ENCODE measurements at regions not wholly inside any gene's neighbourhood (a gene's known extent, or its start where the extent isn't known, plus 50 kb on each side); places are given as distances from the start of the nearest gene placed in this dataset.

DNA sequence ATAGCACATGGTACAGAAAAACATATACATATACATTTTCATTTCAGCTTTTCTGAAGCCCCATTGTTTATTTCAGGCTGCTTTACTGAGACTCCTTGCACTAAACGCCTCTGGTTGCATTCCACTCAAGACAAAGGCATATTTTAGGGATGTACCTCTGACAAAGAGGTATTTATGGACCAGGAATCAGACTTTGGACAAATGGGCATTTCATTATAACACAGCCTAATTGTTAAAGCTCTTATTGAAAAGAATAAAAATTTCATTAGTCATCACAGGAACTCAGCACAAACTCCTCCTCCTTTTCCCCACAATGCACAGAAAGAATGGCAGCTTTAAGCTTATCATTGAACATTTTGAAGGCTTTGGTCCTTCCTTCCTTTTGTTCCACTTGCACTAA is 62.9 kb upstream of the UGT8 start:
- no peaks in the 10 kb centered on the region for H3K36me3 ChIP-seq (ENCODE audit: insufficient read depth, low read length)
- intact Hi-C loops (cut with DNase I, micrococcal nuclease) = no loop called here
- Mint-ChIP-seq H3K4me1 (ENCODE audit: low read depth) (no peaks in the 10 kb centered on the region), H3K27me3 (no peaks in the 10 kb centered on the region), H3K27ac (no peak overlapping the region), H3K9me3 (no peaks in the 10 kb centered on the region), H3K4me3 (no peak overlapping the region), H3K36me3 (ENCODE audit: low read depth) (no peaks in the 10 kb centered on the region)
- no peak overlapping the region for H3K4me3 ChIP-seq (ENCODE audit: low read length)
- no peaks in the 10 kb centered on the region for H3K27me3 ChIP-seq (ENCODE audit: control insufficient read depth in 1 of 2, insufficient read depth in 2 of 2, low read length in 2 of 2)
- H3K27ac ChIP-seq (ENCODE audit: low read depth in 1 of 2, low read length in 2 of 2) = no peak overlapping the region
- ChIA-PET POLR2A (no interaction called here), CTCF (no interaction called here)
- ATAC-seq (ENCODE audit: poor library complexity) (no peak), DNase-seq (no peak)
- TF ChIP-seq, protein P1, sequence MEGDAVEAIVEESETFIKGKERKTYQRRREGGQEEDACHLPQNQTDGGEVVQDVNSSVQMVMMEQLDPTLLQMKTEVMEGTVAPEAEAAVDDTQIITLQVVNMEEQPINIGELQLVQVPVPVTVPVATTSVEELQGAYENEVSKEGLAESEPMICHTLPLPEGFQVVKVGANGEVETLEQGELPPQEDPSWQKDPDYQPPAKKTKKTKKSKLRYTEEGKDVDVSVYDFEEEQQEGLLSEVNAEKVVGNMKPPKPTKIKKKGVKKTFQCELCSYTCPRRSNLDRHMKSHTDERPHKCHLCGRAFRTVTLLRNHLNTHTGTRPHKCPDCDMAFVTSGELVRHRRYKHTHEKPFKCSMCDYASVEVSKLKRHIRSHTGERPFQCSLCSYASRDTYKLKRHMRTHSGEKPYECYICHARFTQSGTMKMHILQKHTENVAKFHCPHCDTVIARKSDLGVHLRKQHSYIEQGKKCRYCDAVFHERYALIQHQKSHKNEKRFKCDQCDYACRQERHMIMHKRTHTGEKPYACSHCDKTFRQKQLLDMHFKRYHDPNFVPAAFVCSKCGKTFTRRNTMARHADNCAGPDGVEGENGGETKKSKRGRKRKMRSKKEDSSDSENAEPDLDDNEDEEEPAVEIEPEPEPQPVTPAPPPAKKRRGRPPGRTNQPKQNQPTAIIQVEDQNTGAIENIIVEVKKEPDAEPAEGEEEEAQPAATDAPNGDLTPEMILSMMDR (IDR thresholded peaks at IDR 0.05) = no peak
- H3K9me3 ChIP-seq (ENCODE audit: control insufficient read depth in 1 of 2, insufficient read depth in 1 of 2, low read length in 2 of 2) = no peaks in the 10 kb centered on the region
- H3K4me1 ChIP-seq (ENCODE audit: insufficient read depth, low read length) = no peaks in the 10 kb centered on the region

DNA sequence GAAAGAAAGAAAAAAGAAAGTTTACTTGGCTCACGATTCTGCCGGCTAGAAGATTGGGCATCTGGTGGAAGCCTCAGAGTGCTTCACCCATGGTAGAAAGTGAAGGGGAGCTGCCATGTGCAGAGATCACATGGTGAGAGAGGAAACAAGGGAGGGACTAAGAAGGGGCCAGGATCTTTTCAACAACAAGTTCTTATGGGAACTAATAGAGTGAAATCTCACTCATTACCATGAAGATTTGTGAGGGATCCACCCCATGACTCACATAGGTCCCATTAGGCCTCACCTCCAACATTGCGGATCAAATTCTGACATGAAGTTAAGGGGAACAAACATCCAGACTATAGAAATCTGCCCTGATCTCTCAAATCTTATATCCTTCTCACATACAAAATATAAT is 61.3 kb upstream of the UGT8 start:
- H3K4me3 Mint-ChIP-seq = no peak overlapping the region
- intact Hi-C loops (cut with DNase I, micrococcal nuclease) = no loop called here
- H3K9me3 Mint-ChIP-seq = no peaks in the 10 kb centered on the region
- no peak for ATAC-seq (ENCODE audit: poor library complexity)
- ChIA-PET POLR2A (no interaction called here), CTCF (no interaction called here)
- H3K36me3 ChIP-seq (ENCODE audit: insufficient read depth, low read length) = no peaks in the 10 kb centered on the region
- H3K27ac ChIP-seq (ENCODE audit: low read depth in 1 of 2, low read length in 2 of 2) = no peak overlapping the region
- H3K4me1 Mint-ChIP-seq (ENCODE audit: low read depth) = no peaks in the 10 kb centered on the region
- no peak for DNase-seq
- H3K27ac Mint-ChIP-seq = no peak overlapping the region
- H3K9me3 ChIP-seq (ENCODE audit: control insufficient read depth in 1 of 2, insufficient read depth in 1 of 2, low read length in 2 of 2) = no peaks in the 10 kb centered on the region
- H3K27me3 Mint-ChIP-seq = no peaks in the 10 kb centered on the region
- TF ChIP-seq, protein P1 (IDR thresholded peaks at IDR 0.05) = no peak
- no peaks in the 10 kb centered on the region for H3K4me1 ChIP-seq (ENCODE audit: insufficient read depth, low read length)
- H3K4me3 ChIP-seq (ENCODE audit: low read length) = no peak overlapping the region
- H3K36me3 Mint-ChIP-seq (ENCODE audit: low read depth) = no peaks in the 10 kb centered on the region
- no peaks in the 10 kb centered on the region for H3K27me3 ChIP-seq (ENCODE audit: control insufficient read depth in 1 of 2, insufficient read depth in 2 of 2, low read length in 2 of 2)

DNA sequence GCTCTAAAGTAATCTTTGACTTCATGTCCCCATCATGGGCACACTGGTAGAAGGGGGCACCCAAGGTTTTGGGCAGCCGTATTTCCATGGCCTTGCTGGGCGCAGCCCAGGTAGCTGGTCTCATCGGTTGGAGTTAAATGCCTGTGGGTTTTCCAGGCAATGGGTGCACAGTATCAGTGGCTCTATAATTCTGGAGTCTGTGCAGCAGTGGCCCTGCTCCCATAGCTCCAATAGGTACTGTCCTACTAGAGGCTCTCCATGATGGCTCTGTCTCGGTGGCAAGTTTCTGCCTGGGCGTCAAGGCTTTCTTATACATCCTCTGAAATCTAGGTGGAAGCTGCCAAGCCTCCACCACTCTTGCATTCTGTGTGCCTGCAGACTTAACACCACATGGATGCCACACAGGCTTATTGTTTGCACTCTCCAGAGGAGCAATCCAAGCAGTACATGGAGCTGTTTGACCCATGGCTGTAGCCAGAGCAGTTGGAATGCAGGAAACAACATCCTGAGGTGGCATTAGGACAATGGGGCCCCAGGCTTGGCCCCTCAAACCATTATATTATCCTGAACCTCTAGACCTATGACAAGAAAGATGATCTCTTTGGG is 60.5 kb upstream of the UGT8 start:
- TF ChIP-seq, protein P1 (IDR thresholded peaks at IDR 0.05) = no peak
- intact Hi-C loops (cut with DNase I, micrococcal nuclease) = no loop called here
- no peak overlapping the region for H3K4me3 Mint-ChIP-seq
- H3K27ac ChIP-seq (ENCODE audit: low read depth in 1 of 2, low read length in 2 of 2) = no peak overlapping the region
- DNase-seq (no peak), ATAC-seq (ENCODE audit: poor library complexity) (no peak)
- H3K36me3 Mint-ChIP-seq (ENCODE audit: low read depth) = no peaks in the 10 kb centered on the region
- no peaks in the 10 kb centered on the region for H3K36me3 ChIP-seq (ENCODE audit: insufficient read depth, low read length)
- no peaks in the 10 kb centered on the region for H3K4me1 ChIP-seq (ENCODE audit: insufficient read depth, low read length)
- CTCF ChIA-PET = no interaction called here
- H3K27me3 ChIP-seq (ENCODE audit: control insufficient read depth in 1 of 2, insufficient read depth in 2 of 2, low read length in 2 of 2) = no peaks in the 10 kb centered on the region
- POLR2A ChIA-PET = no interaction called here
- H3K4me3 ChIP-seq (ENCODE audit: low read length) = no peak overlapping the region
- H3K27me3 Mint-ChIP-seq = no peaks in the 10 kb centered on the region
- H3K9me3 ChIP-seq (ENCODE audit: control insufficient read depth in 1 of 2, insufficient read depth in 1 of 2, low read length in 2 of 2) = no peaks in the 10 kb centered on the region
- H3K9me3 Mint-ChIP-seq = no peaks in the 10 kb centered on the region
- H3K4me1 Mint-ChIP-seq (ENCODE audit: low read depth) = no peaks in the 10 kb centered on the region
- H3K27ac Mint-ChIP-seq = no peak overlapping the region
